Activated B cell treated with CpG ODN at 0.5 μM for 24 hours (primary cell): ENCODE measurements at regions not wholly inside any gene's neighbourhood (a gene's known extent, or its start where the extent isn't known, plus 50 kb on each side); places are given as distances from the start of the nearest gene placed in this dataset.

ENCODE experiments used
- ATAC-seq: fragments of 200-7000 bp; cut with Tn5 transposase; one replicate; pipeline ENCODE4 v1.10.0; 2021; ENCODE audit warnings: low read depth, mild to moderate bottlenecking, moderate library complexity
- CTCF ChIA-PET: fragments of 350-600 bp; sonication (Branson Sonifier 250); formaldehyde crosslinking; loops from one replicate; lab custom pipeline; 2021; ENCODE audit warnings: antibody characterized with exemption; lab: Charles Lee
- POLR2A ChIA-PET: fragments of 350-600 bp; sonication (Branson Sonifier 250); formaldehyde crosslinking; loops from one replicate; lab custom pipeline; 2021; ENCODE audit warnings: antibody characterized with exemption; lab: Charles Lee
- DNase-seq: peaks from one replicate; pipeline ENCODE4 v3.0.0; 2022
- H3K27ac Mint-ChIP-seq: one replicate; pipeline ENCODE4 v1.8.0; 2020; ENCODE audit warnings: mixed read lengths
- H3K27me3 Mint-ChIP-seq: one replicate; pipeline ENCODE4 v1.8.0; 2021; ENCODE audit warnings: mixed read lengths
- H3K36me3 Mint-ChIP-seq: one replicate; pipeline ENCODE4 v1.8.0; 2021; ENCODE audit warnings: low read depth, mixed read lengths
- H3K4me1 Mint-ChIP-seq: one replicate; pipeline ENCODE4 v1.8.0; 2021; ENCODE audit warnings: mixed read lengths
- H3K4me3 Mint-ChIP-seq: one replicate; pipeline ENCODE4 v1.8.0; 2020; ENCODE audit warnings: mild to moderate bottlenecking, mixed read lengths
- H3K9me3 Mint-ChIP-seq: one replicate; pipeline ENCODE4 v1.8.0; 2020; ENCODE audit warnings: mixed read lengths
- CTCF ChIP-seq: fragments of 200-600 bp; IDR thresholded peaks from one replicate; pipeline ENCODE4 v1.8.0; 2022; ENCODE audit warnings: antibody characterized with exemption, mild to moderate bottlenecking
- intact Hi-C: fragments of 100-400 bp; cut with micrococcal nuclease; formaldehyde crosslinking; loops from one replicate; pipeline ENCODE4 v1.15.1; 2024

GRCh38 chr1:201636510-201636971, 97.6 kb downstream of the NAV1 start:
- POLR2A ChIA-PET, result no interaction called here
- no peaks in the 10 kb centered on the region for H3K36me3 Mint-ChIP-seq
- intact Hi-C loops, result no loop called here
- CTCF ChIA-PET, result no interaction called here
- no peaks in the 10 kb centered on the region for H3K9me3 Mint-ChIP-seq
- H3K27me3 Mint-ChIP-seq, result no peaks in the 10 kb centered on the region
- H3K4me3 Mint-ChIP-seq, result no peak overlapping the region
- no peaks in the 10 kb centered on the region for H3K4me1 Mint-ChIP-seq
- ATAC-seq (no peak), DNase-seq (no peak)
- no peak overlapping the region for H3K27ac Mint-ChIP-seq
- no peak for TF ChIP-seq CTCF

GRCh38 chr1:201637282-201638079, 98.6 kb downstream of the NAV1 start:
- no peak for ATAC-seq
- POLR2A ChIA-PET, result no interaction called here
- CTCF ChIA-PET, result no interaction called here
- Mint-ChIP-seq H3K4me3 (no peak overlapping the region), H3K27ac (no peak overlapping the region), H3K9me3 (no peaks in the 10 kb centered on the region), H3K36me3 (no peaks in the 10 kb centered on the region), H3K4me1 (no peaks in the 10 kb centered on the region), H3K27me3 (no peaks in the 10 kb centered on the region)
- DNase-seq, result no peak
- no peak for TF ChIP-seq CTCF
- intact Hi-C loops, result no loop called here

- Mint-ChIP-seq H3K27me3 (peaks cover 1% of the 10 kb centered on the region), H3K4me1 (no peaks in the 10 kb centered on the region), H3K9me3 (no peaks in the 10 kb centered on the region), H3K4me3 (no peak overlapping the region), H3K36me3 (no peaks in the 10 kb centered on the region), H3K27ac (no peak overlapping the region)
- no peak for TF ChIP-seq CTCF
- CTCF ChIA-PET, result no interaction called here
- POLR2A ChIA-PET, result no interaction called here
- intact Hi-C loops, result no loop called here
- ATAC-seq (no peak), DNase-seq (no peak)
Observed at GRCh38 chr1:201639391-201639790, 100.5 kb downstream of the NAV1 start.

GRCh38 chr1:201639826-201640225, 100.9 kb downstream of the NAV1 start:
- Mint-ChIP-seq H3K4me3 (no peak overlapping the region), H3K27me3 (peaks cover 5% of the 10 kb centered on the region), H3K27ac (no peak overlapping the region), H3K4me1 (no peaks in the 10 kb centered on the region), H3K9me3 (no peaks in the 10 kb centered on the region), H3K36me3 (no peaks in the 10 kb centered on the region)
- no peak for DNase-seq
- intact Hi-C loops, result no loop called here
- ChIA-PET POLR2A (no interaction called here), CTCF (no interaction called here)
- no peak for ATAC-seq
- no peak for TF ChIP-seq CTCF

DNA sequence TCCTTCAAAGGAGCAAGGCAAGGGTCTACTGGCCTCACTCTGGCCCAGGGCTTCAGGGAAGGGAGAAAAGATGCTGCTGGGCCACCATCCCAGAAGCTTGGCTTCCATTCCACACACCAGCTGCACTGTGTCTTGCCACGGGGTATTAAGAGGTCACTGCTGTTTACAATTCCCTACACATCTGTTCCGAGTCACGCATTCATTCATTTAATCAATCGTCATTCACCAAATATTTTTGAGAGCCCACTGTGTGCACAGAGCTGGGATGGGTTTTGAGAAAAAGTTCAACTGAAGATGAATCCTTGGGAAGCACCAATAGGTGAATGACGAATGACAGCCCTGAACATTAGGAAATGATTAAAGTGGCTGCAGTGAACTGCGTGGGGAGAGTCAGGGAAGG, 101.7 kb downstream of the NAV1 start:
- POLR2A ChIA-PET, result no interaction called here
- Mint-ChIP-seq H3K9me3 (no peaks in the 10 kb centered on the region), H3K27me3 (peaks cover 6% of the 10 kb centered on the region), H3K36me3 (no peaks in the 10 kb centered on the region), H3K27ac (no peak overlapping the region), H3K4me1 (no peaks in the 10 kb centered on the region), H3K4me3 (no peak overlapping the region)
- TF ChIP-seq CTCF, result no peak
- no peak for ATAC-seq
- CTCF ChIA-PET, result no interaction called here
- intact Hi-C loops, result no loop called here
- DNase-seq, result no peak
